T-helper 1 cell treated with Interleukin-12 subunit alpha and Interleukin-12 subunit beta and Interleukin-4 antibody, amounts not matched to agents 30 μg/mL and 1 μg/mL, for 36 hours (primary cell): ENCODE measurements at regions not wholly inside any gene's neighbourhood (a gene's known extent, or its start where the extent isn't known, plus 50 kb on each side); places are given as distances from the start of the nearest gene placed in this dataset.

Source experiments
- H3K27ac Mint-ChIP-seq: one replicate; pipeline ENCODE4 v1.8.0; 2021; ENCODE audit warnings: mild to moderate bottlenecking, mixed read lengths
- H3K27me3 Mint-ChIP-seq: one replicate; pipeline ENCODE4 v1.8.0; 2021; ENCODE audit warnings: low read depth, mixed read lengths
- H3K36me3 Mint-ChIP-seq: one replicate; pipeline ENCODE4 v1.8.0; 2021; ENCODE audit warnings: low read depth, mixed read lengths
- H3K4me1 Mint-ChIP-seq: one replicate; pipeline ENCODE4 v1.8.0; 2021; ENCODE audit warnings: low read depth, mixed read lengths
- H3K4me3 Mint-ChIP-seq: one replicate; pipeline ENCODE4 v1.8.0; 2021; ENCODE audit warnings: mild to moderate bottlenecking, moderate library complexity, mixed read lengths
- H3K9me3 Mint-ChIP-seq: one replicate; pipeline ENCODE4 v1.8.0; 2021; ENCODE audit warnings: mixed read lengths

DNA sequence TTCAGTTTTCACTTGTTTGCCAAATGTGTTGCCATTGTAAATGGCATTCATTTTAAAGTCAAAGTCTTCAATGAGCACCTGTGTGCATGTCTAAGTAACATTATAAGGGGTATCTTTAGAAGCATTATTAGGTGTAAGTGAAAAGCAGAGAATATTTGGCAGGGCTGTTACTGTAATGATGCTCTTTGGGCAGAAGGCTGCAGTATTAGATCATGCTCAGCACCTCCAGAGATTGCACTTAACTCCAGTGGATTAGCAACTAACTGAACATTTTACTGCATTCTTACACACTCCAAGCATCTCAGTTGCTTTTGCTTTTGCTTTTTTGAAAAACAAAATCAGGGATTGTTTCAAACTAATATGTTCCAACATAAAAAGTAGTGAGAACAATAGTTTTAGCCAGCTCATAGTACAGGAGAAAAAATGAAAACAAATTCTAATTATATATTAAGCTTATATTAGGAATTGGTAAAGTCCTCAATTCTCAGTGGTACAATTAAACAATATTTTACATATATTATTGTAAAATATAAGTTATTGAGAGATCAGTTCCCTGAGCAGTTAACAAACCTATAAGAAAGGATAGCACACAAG lies 1740.9 kb upstream of the CDH9 start:
- Mint-ChIP-seq H3K4me1 (no peaks in the 10 kb centered on the region), H3K9me3 (peaks cover 3% of the 10 kb centered on the region), H3K36me3 (no peaks in the 10 kb centered on the region)

DNA sequence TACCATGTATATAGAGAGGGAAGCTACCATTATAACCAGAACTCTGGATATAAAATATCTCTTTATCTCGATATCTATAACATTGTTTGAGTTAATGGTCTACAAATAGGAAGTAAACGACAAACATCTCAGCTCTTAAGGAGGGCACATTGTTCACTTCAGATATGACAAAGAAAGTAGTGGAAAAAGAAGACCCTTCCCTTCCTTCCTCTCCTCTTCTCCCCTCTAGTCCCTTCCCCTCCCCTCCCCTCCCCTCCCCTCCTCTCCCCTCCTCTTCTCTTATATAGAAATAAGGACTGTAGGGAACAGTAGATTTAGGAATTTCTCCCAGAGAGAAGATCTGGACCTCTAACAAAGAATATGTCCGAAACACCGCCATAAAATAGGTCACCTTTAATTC lies 1731.9 kb upstream of the CDH9 start:
- H3K27ac Mint-ChIP-seq, result no peak overlapping the region
- H3K4me3 Mint-ChIP-seq, result no peak overlapping the region
- H3K4me1 Mint-ChIP-seq, result no peaks in the 10 kb centered on the region
- H3K27me3 Mint-ChIP-seq, result no peaks in the 10 kb centered on the region
- H3K36me3 Mint-ChIP-seq, result no peaks in the 10 kb centered on the region
- peaks cover 10% of the 10 kb centered on the region for H3K9me3 Mint-ChIP-seq

More for the DNA sequence above, 1740.9 kb upstream of the CDH9 start:
- H3K27ac Mint-ChIP-seq, result no peak overlapping the region
- no peak overlapping the region for H3K4me3 Mint-ChIP-seq
- no peaks in the 10 kb centered on the region for H3K27me3 Mint-ChIP-seq

DNA sequence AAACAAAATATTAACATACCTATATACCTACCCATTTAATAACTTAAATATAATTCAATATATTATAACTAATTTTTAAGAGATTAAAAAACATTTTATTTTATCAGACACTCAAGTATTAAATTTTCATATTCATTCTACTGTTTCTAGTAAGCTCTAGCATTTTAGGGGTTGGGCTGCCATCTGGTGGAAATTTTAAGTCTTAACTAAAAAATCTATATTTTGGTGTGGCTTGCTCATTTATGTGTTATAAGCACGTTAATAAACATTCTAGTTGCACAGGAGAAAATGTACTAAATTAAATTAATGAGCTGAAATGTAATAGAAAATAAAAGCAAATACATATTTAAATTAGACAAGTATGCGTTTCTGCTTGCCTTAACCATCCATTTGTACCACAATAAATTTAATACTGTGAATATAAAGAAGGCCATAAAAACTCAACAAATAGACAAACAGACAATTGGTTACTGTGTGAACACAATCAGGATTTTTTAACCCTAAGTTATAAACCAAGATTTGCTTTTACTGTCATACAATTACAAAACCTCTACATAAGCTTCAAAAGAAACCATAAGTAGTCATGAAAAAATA lies 1728.3 kb upstream of the CDH9 start:
- Mint-ChIP-seq H3K4me3 (no peak overlapping the region), H3K36me3 (no peaks in the 10 kb centered on the region), H3K27ac (no peak overlapping the region), H3K4me1 (no peaks in the 10 kb centered on the region), H3K9me3 (peaks cover 7% of the 10 kb centered on the region), H3K27me3 (no peaks in the 10 kb centered on the region)

DNA sequence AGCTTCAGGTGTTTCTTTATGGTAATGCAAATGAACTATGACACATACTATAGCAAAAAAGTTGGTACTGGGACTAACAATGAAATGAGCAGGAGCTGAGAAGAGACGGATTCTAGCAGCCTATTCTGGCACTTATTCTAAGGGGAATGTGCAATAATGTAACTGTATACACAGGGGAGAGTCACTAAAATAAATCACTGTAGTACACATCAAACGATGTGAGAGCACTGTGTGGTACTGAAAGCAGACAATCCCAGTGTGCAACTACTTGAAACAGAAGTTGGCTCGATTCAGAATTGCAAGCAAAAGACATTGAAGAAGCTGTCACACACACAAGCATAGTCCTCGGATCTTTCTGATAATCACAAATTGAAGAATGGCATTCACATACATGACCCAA lies 1713.0 kb upstream of the CDH9 start:
- H3K27ac Mint-ChIP-seq, result no peak overlapping the region
- H3K4me1 Mint-ChIP-seq, result no peaks in the 10 kb centered on the region
- no peaks in the 10 kb centered on the region for H3K36me3 Mint-ChIP-seq
- no peak overlapping the region for H3K4me3 Mint-ChIP-seq
- H3K9me3 Mint-ChIP-seq, result peaks cover 18% of the 10 kb centered on the region
- no peaks in the 10 kb centered on the region for H3K27me3 Mint-ChIP-seq

DNA sequence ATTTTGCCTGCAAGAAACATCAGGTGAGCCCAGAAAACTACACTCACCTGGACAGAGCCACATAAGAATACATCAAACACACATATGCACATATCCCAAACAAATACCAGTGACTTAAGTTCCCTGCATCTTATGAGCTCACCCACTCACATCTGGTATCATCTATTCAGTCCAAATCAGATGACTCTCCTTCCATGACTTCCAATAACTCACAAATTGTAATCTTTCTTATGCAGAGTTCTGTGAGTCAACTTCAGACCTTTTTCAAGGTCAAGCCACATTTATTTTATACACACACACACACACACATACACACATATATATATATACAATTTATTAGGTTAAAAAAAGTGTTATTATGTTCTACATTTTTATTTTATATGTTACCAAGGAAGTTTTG lies 1711.9 kb upstream of the CDH9 start:
- Mint-ChIP-seq H3K27ac (no peak overlapping the region), H3K9me3 (peaks cover 11% of the 10 kb centered on the region), H3K36me3 (no peaks in the 10 kb centered on the region), H3K4me1 (no peaks in the 10 kb centered on the region), H3K4me3 (no peak overlapping the region), H3K27me3 (no peaks in the 10 kb centered on the region)

DNA sequence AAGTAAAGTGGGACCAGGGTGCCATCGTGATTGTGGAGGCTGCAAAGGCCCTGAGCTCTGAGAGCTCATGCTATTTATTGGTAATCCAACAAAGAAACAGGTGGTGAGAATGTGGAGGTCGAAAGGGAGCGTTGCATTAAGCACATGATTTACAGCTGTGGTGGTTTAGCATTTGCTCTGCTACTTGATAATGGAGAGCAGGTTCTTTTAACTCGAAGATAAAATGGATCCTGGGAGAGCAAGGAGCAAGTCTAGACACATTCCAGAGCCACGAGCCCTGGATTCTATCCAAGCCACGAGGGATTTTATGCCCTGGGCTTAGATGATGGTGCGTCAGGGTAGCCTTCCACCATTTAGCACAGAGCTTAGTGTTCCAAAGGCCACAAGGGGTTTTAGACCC lies 1710.1 kb upstream of the CDH9 start:
- Mint-ChIP-seq H3K4me3 (no peak overlapping the region), H3K4me1 (no peaks in the 10 kb centered on the region), H3K27ac (no peak overlapping the region), H3K36me3 (no peaks in the 10 kb centered on the region), H3K27me3 (no peaks in the 10 kb centered on the region), H3K9me3 (peaks cover 11% of the 10 kb centered on the region)

DNA sequence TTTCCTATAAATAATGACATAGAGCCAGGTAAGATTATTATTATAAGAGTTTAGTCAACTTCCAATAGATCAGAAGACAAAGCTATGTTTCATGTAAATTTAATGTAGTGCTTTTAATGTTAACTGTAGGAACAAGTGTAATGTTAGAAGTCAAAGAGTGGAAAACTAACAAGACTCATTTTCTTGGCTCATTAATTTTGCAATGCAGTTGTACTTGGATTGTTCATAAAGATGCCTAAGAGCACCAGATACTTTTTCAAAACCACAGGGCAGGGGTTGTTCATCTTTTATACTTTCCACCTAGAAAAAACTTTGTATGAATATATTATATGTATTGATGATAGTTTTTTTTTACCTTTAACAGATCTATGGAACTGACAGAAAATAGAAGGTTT lies 1705.3 kb upstream of the CDH9 start:
- Mint-ChIP-seq H3K27me3 (no peaks in the 10 kb centered on the region), H3K4me3 (no peak overlapping the region), H3K36me3 (no peaks in the 10 kb centered on the region), H3K4me1 (no peaks in the 10 kb centered on the region), H3K9me3 (peaks cover 14% of the 10 kb centered on the region), H3K27ac (no peak overlapping the region)

DNA sequence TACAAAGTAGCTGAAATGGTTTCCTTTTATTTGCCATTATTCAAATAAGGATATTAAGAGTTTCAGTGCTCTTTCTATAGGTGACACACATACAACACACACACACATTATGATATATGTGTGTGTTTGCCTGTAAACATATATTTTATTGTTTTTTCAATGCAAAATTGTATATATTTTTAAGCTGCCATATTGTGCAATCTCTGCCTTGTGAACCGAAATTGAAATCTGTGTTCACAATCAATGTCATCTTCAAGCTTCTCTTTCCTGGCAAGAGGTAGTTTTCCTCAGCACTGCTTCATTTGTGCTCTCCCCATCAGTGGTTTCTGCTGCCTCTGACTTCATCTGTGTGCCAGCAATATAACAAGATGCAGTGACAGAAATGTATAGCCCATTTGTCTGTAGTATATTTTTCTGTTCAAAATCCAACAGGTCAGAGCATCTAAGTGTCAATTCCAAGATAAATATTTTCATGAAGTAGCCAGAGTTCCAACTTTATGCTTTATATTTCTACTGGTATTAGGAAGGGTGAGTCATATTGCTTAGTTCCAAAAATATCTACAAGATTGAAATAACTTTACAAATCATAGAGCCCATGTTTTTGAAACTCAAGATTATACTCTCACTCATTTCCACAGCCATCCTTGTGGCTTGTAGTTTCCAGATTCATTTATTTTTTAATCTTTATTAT lies 1704.8 kb upstream of the CDH9 start:
- H3K4me1 Mint-ChIP-seq, result no peaks in the 10 kb centered on the region
- H3K9me3 Mint-ChIP-seq, result peaks cover 17% of the 10 kb centered on the region
- no peaks in the 10 kb centered on the region for H3K36me3 Mint-ChIP-seq
- H3K4me3 Mint-ChIP-seq, result no peak overlapping the region
- no peaks in the 10 kb centered on the region for H3K27me3 Mint-ChIP-seq
- no peak overlapping the region for H3K27ac Mint-ChIP-seq

DNA sequence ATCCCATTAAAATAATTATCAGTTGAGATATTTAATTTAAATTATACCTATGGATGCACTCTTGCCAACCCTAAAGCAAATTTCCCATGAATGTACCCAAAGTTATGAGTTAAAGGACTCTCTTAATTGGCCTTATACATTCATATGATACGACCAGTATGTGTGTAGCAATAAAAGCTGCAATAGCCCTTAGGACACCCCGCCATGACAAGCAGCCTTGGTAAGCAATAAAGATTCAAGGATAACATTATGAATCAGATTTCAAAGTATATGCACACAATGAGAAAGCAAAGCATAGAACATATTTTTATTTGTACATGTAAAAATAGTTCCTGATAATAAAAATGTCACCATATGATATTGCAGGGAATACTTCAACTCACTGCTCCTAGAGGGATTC lies 1699.3 kb upstream of the CDH9 start:
- Mint-ChIP-seq H3K27ac (no peak overlapping the region), H3K36me3 (no peaks in the 10 kb centered on the region), H3K9me3 (peaks cover 29% of the 10 kb centered on the region), H3K27me3 (no peaks in the 10 kb centered on the region), H3K4me3 (no peak overlapping the region), H3K4me1 (no peaks in the 10 kb centered on the region)

DNA sequence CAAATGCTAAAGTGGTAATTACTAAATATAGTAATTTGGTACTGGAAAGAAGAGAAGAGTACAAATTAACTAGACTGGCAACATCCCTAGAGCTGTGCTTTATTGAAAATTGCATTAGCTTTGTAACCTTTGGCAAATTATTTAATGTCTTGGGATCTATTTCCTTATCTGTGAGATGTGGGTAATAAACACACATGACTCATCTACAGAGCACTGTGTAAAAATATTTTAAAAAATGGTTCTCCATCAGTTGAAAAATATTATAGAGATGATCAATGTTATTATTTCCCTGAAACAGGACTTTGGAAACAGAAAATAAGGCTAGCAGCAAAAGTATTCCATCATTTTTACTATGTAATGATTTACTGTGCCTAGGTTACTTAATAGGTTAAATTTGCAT lies 1698.8 kb upstream of the CDH9 start:
- Mint-ChIP-seq H3K36me3 (no peaks in the 10 kb centered on the region), H3K27me3 (no peaks in the 10 kb centered on the region), H3K27ac (no peak overlapping the region), H3K4me1 (no peaks in the 10 kb centered on the region), H3K4me3 (no peak overlapping the region), H3K9me3 (peaks cover 29% of the 10 kb centered on the region)

DNA sequence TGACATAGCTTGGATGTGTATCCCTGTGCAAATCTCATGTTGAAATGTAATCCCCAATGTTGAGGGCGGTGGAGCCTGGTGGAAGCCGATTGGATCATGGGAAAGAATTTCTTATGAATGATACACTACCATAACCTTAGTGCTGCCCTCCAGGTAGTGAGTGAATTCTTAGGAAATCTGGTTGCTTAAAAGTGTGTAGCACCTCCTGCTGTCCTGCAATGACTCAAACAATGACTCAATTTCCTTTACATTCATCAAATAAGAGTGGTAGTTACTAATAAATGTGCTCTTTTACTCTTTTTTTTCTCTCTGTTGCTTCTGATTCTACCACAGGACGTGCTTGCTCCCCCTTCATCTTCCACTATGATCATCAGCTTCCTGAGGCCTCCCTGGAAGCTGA lies 1696.0 kb upstream of the CDH9 start:
- peaks cover 20% of the 10 kb centered on the region for H3K9me3 Mint-ChIP-seq
- H3K4me1 Mint-ChIP-seq, result no peaks in the 10 kb centered on the region
- no peak overlapping the region for H3K27ac Mint-ChIP-seq
- no peaks in the 10 kb centered on the region for H3K27me3 Mint-ChIP-seq
- H3K36me3 Mint-ChIP-seq, result no peaks in the 10 kb centered on the region
- no peak overlapping the region for H3K4me3 Mint-ChIP-seq

DNA sequence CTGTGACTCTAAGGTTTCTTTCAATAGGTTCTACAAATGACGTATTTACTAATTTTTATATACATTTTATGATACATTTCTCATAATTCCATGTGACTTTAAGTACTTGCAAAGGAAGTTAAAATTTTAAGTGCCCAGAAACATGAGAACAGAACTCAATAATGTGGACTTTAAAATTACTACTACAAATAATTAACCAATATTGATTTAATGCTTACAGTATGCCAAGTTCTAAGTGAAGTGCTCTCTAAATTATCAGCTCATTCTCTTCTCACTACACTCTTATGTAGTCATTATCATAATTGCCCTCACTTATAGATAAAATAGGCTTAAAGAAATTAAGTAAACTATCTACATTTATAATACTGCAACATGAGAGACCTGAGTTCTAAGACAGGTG lies 1690.7 kb upstream of the CDH9 start:
- peaks cover 13% of the 10 kb centered on the region for H3K9me3 Mint-ChIP-seq
- no peak overlapping the region for H3K27ac Mint-ChIP-seq
- no peak overlapping the region for H3K4me3 Mint-ChIP-seq
- H3K27me3 Mint-ChIP-seq, result no peaks in the 10 kb centered on the region
- no peaks in the 10 kb centered on the region for H3K4me1 Mint-ChIP-seq
- H3K36me3 Mint-ChIP-seq, result no peaks in the 10 kb centered on the region

DNA sequence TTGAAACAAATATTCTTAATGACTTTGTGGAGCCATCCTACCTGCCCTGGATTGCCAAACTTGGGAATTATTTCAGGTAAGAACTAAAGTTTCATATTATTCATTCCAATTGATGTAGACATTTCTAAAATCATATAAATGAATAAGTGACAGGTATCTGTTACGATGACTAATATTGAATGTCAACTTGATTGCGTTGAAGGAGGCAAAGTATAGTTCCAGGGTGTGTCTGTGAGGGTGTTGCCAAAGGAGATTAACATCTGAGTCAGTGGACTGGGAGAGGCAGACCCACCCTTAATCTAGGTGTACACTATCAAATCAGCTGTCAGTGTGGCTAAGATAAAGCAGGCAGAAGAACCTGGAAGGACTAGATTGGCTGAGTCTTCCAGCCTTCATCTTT lies 1688.4 kb upstream of the CDH9 start:
- H3K27ac Mint-ChIP-seq, result no peak overlapping the region
- no peak overlapping the region for H3K4me3 Mint-ChIP-seq
- H3K4me1 Mint-ChIP-seq, result no peaks in the 10 kb centered on the region
- H3K36me3 Mint-ChIP-seq, result no peaks in the 10 kb centered on the region
- H3K9me3 Mint-ChIP-seq, result peaks cover 18% of the 10 kb centered on the region
- no peaks in the 10 kb centered on the region for H3K27me3 Mint-ChIP-seq

DNA sequence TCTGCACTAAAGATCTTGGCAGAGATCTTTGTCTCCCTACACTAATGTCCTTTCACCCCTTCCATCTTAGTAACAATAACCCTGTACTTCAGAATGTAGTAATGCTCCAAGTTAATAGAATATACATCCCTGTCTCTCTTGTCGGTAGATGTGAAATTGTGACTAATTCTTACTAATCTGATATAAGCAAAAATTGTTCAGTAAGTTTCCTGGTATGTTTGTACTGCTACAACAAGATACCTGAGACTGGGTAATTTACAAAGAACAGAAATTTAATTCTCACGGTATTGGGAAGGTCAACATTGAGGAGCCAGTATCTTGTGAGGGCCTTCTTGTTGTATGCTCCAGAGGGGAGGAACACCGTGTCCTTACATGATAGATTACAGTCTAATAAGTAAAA lies 1686.6 kb upstream of the CDH9 start:
- Mint-ChIP-seq H3K9me3 (peaks cover 18% of the 10 kb centered on the region), H3K4me1 (no peaks in the 10 kb centered on the region), H3K36me3 (no peaks in the 10 kb centered on the region), H3K27me3 (no peaks in the 10 kb centered on the region), H3K27ac (no peak overlapping the region), H3K4me3 (no peak overlapping the region)

DNA sequence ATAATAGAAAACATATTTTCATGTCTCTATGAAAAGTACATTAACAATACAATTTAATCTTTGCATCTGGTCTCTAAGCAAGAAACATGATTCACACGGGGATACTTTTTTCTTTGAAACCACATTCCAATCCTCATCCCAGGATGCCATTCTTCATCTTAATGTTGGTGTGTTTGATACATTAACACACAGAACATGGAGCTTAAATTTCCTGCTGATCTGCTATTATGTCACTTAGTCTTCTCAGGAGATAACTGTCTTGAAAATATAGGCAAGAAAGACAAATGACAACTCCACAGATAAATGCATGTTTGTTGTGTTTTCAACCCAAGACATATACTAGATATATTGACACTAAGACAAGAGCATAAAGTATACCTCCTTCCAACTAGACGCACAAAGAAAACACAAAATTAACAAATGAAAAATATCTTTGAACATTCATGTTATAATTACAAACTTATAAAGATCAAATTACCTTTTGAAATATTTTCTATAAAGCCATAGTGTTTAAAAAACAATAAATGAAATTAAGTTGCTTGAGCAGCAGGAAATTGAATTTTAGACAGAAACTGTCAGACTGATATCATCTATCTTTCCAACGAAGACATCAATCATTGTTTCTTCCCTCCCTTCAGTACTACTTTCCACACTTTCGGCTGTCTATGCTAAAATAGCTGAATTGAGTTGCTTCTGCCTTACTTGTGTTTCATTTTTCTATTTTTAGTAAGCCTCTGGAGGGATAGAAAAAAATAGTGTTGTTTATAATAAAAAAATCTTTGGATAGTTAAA lies 1676.7 kb upstream of the CDH9 start:
- Mint-ChIP-seq H3K4me1 (no peaks in the 10 kb centered on the region), H3K9me3 (peaks cover 15% of the 10 kb centered on the region), H3K4me3 (no peak overlapping the region), H3K36me3 (no peaks in the 10 kb centered on the region), H3K27ac (no peak overlapping the region), H3K27me3 (no peaks in the 10 kb centered on the region)
